AG04450 (cell line): ENCODE measurements at regions not wholly inside any gene's neighbourhood (a gene's known extent, or its start where the extent isn't known, plus 50 kb on each side); places are given as distances from the start of the nearest gene placed in this dataset.
A peak's percentile ranks its signal among the peaks of the same experiment; 100 is the strongest.

Experiments
- CTCF ChIA-PET: fragments of 300-600, 350-600 bp; formaldehyde crosslinking; extraction: SDS; loops from one replicate; lab custom pipeline; 2022; ENCODE audit warnings: antibody characterized with exemption, inconsistent platforms; lab: Charles Lee
- POLR2A ChIA-PET: fragments of 350-600 bp; formaldehyde crosslinking; extraction: SDS; loops from one replicate; lab custom pipeline; 2021; ENCODE audit warnings: antibody characterized with exemption, inconsistent platforms; lab: Yijun Ruan, JAX
- DNase-seq: peaks from one replicate; pipeline ENCODE4 v3.0.0-alpha.2; 2011; ENCODE audit warnings: low read depth, low spot score
- H3K27ac ChIP-seq: one replicate; pipeline ENCODE4 v1.5.1; 2012; ENCODE audit warnings: low read depth, low read length, control low read depth
- H3K27me3 ChIP-seq: one replicate; pipeline ENCODE4 v1.6.0; 2012; ENCODE audit warnings: low read length; ENCODE audit not compliant: control insufficient read depth, insufficient read depth
- H3K4me3 ChIP-seq: 2 replicates; pipeline ENCODE4 v1.5.1; 2011; ENCODE audit warnings: mild to moderate bottlenecking, low read depth, low read length, control low read depth
- H3K9me3 ChIP-seq: 2 replicates; pipeline ENCODE4 v1.5.1; 2012; ENCODE audit warnings: low read length; ENCODE audit not compliant: control insufficient read depth, insufficient read depth
- CTCF ChIP-seq: IDR thresholded peaks from 2 replicates; pipeline ENCODE4 v1.5.1; 2011; ENCODE audit warnings: low read depth, low read length, control low read depth, inconsistent platforms

GRCh38 chr10:4436103-4436502 lies 389.9 kb upstream of the AKR1E2 start:
- H3K9me3 ChIP-seq: peaks cover 4% of the 10 kb centered on the region
- no peak overlapping the region for H3K4me3 ChIP-seq
- ChIA-PET CTCF (no interaction called here), POLR2A (no interaction called here)
- DNase-seq: no peak
- H3K27ac ChIP-seq: no peak overlapping the region
- H3K27me3 ChIP-seq: no peaks in the 10 kb centered on the region
- TF ChIP-seq CTCF: no peak

GRCh38 chr10:4434516-4435071 lies 391.4 kb upstream of the AKR1E2 start:
- Histone ChIP-seq H3K4me3 (no peak overlapping the region), H3K9me3 (no peaks in the 10 kb centered on the region), H3K27ac (no peak overlapping the region), H3K27me3 (no peaks in the 10 kb centered on the region)
- peak; percentile 4 for DNase-seq
- TF ChIP-seq CTCF: no peak
- POLR2A ChIA-PET: no interaction called here
- CTCF ChIA-PET: interaction anchor here (0.6 kb wide), 1 partner anchor 186 kb away, joined by 3 read pairs; no protein-coding TSS in a partner anchor

- no peak for DNase-seq
- Histone ChIP-seq H3K9me3 (no peaks in the 10 kb centered on the region), H3K27me3 (no peaks in the 10 kb centered on the region), H3K27ac (no peak overlapping the region), H3K4me3 (no peak overlapping the region)
- no peak for TF ChIP-seq CTCF
- ChIA-PET POLR2A (no interaction called here), CTCF (no interaction called here)
Measured at GRCh38 chr10:4434105-4434504, 391.9 kb upstream of the AKR1E2 start.

GRCh38 chr10:4431114-4431863 lies 394.7 kb upstream of the AKR1E2 start:
- no peak for TF ChIP-seq CTCF
- H3K27me3 ChIP-seq: no peaks in the 10 kb centered on the region
- POLR2A ChIA-PET: interaction anchor here (1.0 kb wide), 1 partner anchor 646 kb away, joined by 6 read pairs; the partner anchor contains the start of gene KLF6
- CTCF ChIA-PET: no interaction called here
- no peak overlapping the region for H3K27ac ChIP-seq
- DNase-seq: peak; percentile 65
- H3K9me3 ChIP-seq: no peaks in the 10 kb centered on the region
- H3K4me3 ChIP-seq: no peak overlapping the region

- POLR2A ChIA-PET: no interaction called here
- Histone ChIP-seq H3K4me3 (no peak overlapping the region), H3K27ac (no peak overlapping the region), H3K27me3 (no peaks in the 10 kb centered on the region), H3K9me3 (no peaks in the 10 kb centered on the region)
- CTCF ChIA-PET: no interaction called here
- TF ChIP-seq CTCF: no peak
- no peak for DNase-seq
Measured at GRCh38 chr10:4429571-4429970, 396.4 kb upstream of the AKR1E2 start.
